Liver (tissue), 8 donors: ENCODE measurements at regions not wholly inside any gene's neighbourhood (a gene's known extent, or its start where the extent isn't known, plus 50 kb on each side); places are given as distances from the start of the nearest gene placed in this dataset.

Experiments
- DNase-seq: peaks from one replicate; pipeline ENCODE4 v3.0.0-alpha.2; 2017; ENCODE audit warnings: low spot score
- H3K27ac ChIP-seq, 2 donors: one replicate each; pipeline ENCODE4 v1.7.0; 2013; ENCODE audit warnings: inconsistent platforms in 2 of 2, low read length in 2 of 2, control low read depth in 1 of 2, low read depth in 1 of 2, mild to moderate bottlenecking in 1 of 2
- H3K27me3 ChIP-seq, 4 donors: one replicate each; pipeline versions ENCODE4 v1.6.1 to v1.7.0; 2013; ENCODE audit warnings: low read length in 3 of 4, inconsistent platforms in 1 of 4, mild to moderate bottlenecking in 1 of 4, moderate library complexity in 1 of 4; ENCODE audit not compliant: control insufficient read depth in 4 of 4, insufficient read depth in 4 of 4
- H3K36me3 ChIP-seq, 4 donors: one replicate each; pipeline versions ENCODE4 v1.6.1 to v1.7.0; 2013; ENCODE audit warnings: low read length in 3 of 4, mild to moderate bottlenecking in 3 of 4, low read depth in 1 of 4, moderate library complexity in 1 of 4; ENCODE audit not compliant: control insufficient read depth in 4 of 4, insufficient read depth in 3 of 4
- H3K4me1 ChIP-seq, 4 donors: one replicate each; pipeline versions ENCODE4 v1.6.1 to v1.7.0; 2013; ENCODE audit warnings: low read length in 3 of 4, mild to moderate bottlenecking in 3 of 4, moderate library complexity in 1 of 4; ENCODE audit not compliant: control insufficient read depth in 4 of 4, insufficient read depth in 4 of 4
- H3K4me3 ChIP-seq, 3 donors: one replicate each; pipeline versions ENCODE4 v1.6.1 to v1.7.0; 2013; ENCODE audit warnings: low read length in 3 of 3, control low read depth in 1 of 3, low read depth in 1 of 3, mild to moderate bottlenecking in 1 of 3
- H3K9ac ChIP-seq, 2 donors: one replicate each; pipeline ENCODE4 v1.7.0; 2013; ENCODE audit warnings: low read length in 2 of 2, mild to moderate bottlenecking in 2 of 2, moderate library complexity in 2 of 2, control low read depth in 1 of 2, low read depth in 1 of 2
- H3K9me3 ChIP-seq, 4 donors: one replicate each; pipeline versions ENCODE4 v1.6.1 to v1.7.0; 2013; ENCODE audit warnings: low read length in 3 of 4; ENCODE audit not compliant: control insufficient read depth in 4 of 4
- EGR1 ChIP-seq, 2 donors: IDR thresholded peaks; 2 replicates each; pipeline ENCODE4 v1.6.1; 2016 to 2018; ENCODE audit warnings: antibody characterized with exemption in 2 of 2, low read depth in 2 of 2
- FOXA1 ChIP-seq: IDR thresholded peaks from 2 replicates; pipeline ENCODE4 v1.6.1; 2016; ENCODE audit warnings: antibody characterized with exemption
- FOXA2 ChIP-seq: IDR thresholded peaks from 2 replicates; pipeline ENCODE4 v1.6.1; 2016; ENCODE audit warnings: antibody characterized with exemption
- GABPA ChIP-seq, 2 donors: IDR thresholded peaks in 1 of 2; conservative IDR thresholded peaks in 1 of 2; 2 replicates each; pipeline ENCODE4 v1.6.1; 2016; ENCODE audit warnings: antibody characterized with exemption in 2 of 2, mild to moderate bottlenecking in 1 of 2, moderate library complexity in 1 of 2
- HNF4A ChIP-seq, 2 donors: conservative IDR thresholded peaks; 2 replicates each; pipeline ENCODE4 v1.6.1; 2016; ENCODE audit warnings: antibody characterized with exemption in 2 of 2, mild to moderate bottlenecking in 2 of 2
- HNF4G ChIP-seq: IDR thresholded peaks from 2 replicates; pipeline ENCODE4 v1.6.1; 2016; ENCODE audit warnings: antibody characterized with exemption
- JUND ChIP-seq, 2 donors: IDR thresholded peaks; 2 replicates each; pipeline ENCODE4 v1.6.1; 2016; ENCODE audit warnings: antibody characterized with exemption in 2 of 2
- NR2F2 ChIP-seq: IDR thresholded peaks from 2 replicates; pipeline ENCODE4 v1.6.1; 2016; ENCODE audit warnings: antibody characterized with exemption
- RAD21 ChIP-seq, 2 donors: IDR thresholded peaks; 2 replicates each; pipeline ENCODE4 v1.6.1; 2016; ENCODE audit warnings: antibody characterized with exemption in 2 of 2, mild to moderate bottlenecking in 2 of 2
- RXRA ChIP-seq, 2 donors: IDR thresholded peaks; 2 replicates each; pipeline ENCODE4 v1.6.1; 2017 to 2018; ENCODE audit warnings: antibody characterized with exemption in 2 of 2, mild to moderate bottlenecking in 1 of 2
- SP1 ChIP-seq: IDR thresholded peaks from 2 replicates; pipeline ENCODE4 v1.6.1; 2018; ENCODE audit warnings: antibody characterized with exemption, mild to moderate bottlenecking
- TAF1 ChIP-seq: conservative IDR thresholded peaks from 2 replicates; pipeline ENCODE4 v1.6.1; 2016; ENCODE audit warnings: antibody characterized with exemption, mild to moderate bottlenecking
- YY1 ChIP-seq: IDR thresholded peaks from 2 replicates; pipeline ENCODE4 v1.6.1; 2016; ENCODE audit warnings: antibody characterized with exemption, mild to moderate bottlenecking
- WGBS: extraction: QIAGEN DNeasy Blood & Tissue Kit; methylation state at CpG from one replicate; pipeline ENCODE4 v1.1.7; 2013; 5-methylcytosine and 5-hydroxymethylcytosine counted together
- TF ChIP-seq, protein P1 (sequence below): IDR thresholded peaks from 2 replicates; pipeline ENCODE4 v1.6.1; 2016; ENCODE audit warnings: antibody characterized with exemption
- TF ChIP-seq, protein P2 (sequence below): IDR thresholded peaks from 2 replicates; pipeline ENCODE4 v1.6.1; 2016; ENCODE audit warnings: antibody characterized with exemption, mild to moderate bottlenecking
- TF ChIP-seq, protein P3 (sequence below): IDR thresholded peaks from 2 replicates; pipeline ENCODE4 v1.6.1; 2016; ENCODE audit warnings: antibody characterized with exemption
- TF ChIP-seq, protein P4 (sequence below): fragments of 150-350 bp; IDR thresholded peaks from 2 replicates; pipeline ENCODE4 v1.5.1; 2017; ENCODE audit warnings: improper control_type of control experiment, low read depth, low read length; ENCODE audit not compliant: missing input control
- TF ChIP-seq, protein P5 (sequence below): IDR thresholded peaks from 2 replicates; pipeline ENCODE4 v1.6.1; 2016; ENCODE audit warnings: antibody characterized with exemption
- donor health status: healthy.
- donor health status: healthy.
- donor health status: healthy.
- donor health status: healthy.
- donor health status: healthy.

DNA sequence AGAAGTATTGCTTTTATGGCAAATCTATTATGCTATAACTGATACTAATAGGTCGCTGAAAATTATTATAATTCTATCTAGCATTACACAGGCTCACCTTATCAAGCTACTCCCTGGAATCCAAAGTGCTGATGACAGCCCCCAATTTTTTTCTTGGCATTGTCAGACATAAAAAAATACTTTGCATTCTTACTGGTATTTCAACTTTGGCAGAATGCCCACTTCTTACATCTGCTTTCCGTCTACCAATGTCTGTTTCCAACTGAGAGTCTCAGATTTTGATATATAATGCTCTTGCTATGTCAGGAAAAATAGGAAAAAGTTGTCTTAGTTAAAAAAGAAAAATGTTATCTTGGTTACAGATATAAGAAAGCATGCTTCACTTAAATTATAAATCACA, 615.4 kb downstream of the C12orf50 start:
- WGBS, result 77% methylated on average over 2 of the region's 2 CpGs
- Histone ChIP-seq H3K27me3 (no peaks in the 10 kb centered on the region), H3K36me3 (no peaks in the 10 kb centered on the region), H3K4me1 (no peaks in the 10 kb centered on the region), H3K4me3 (no peak overlapping the region), H3K9me3 (no peaks in the 10 kb centered on the region), H3K9ac (no peak overlapping the region), H3K27ac (no peak overlapping the region)
- TF ChIP-seq NR2F2, result no peak
- TF ChIP-seq JUND (IDR thresholded peaks at IDR 0.05), result no peak
- TF ChIP-seq FOXA2, result no peak
- TF ChIP-seq RXRA (IDR thresholded peaks at IDR 0.05), result no peak
- no peak for TF ChIP-seq SP1
- TF ChIP-seq, protein P1, sequence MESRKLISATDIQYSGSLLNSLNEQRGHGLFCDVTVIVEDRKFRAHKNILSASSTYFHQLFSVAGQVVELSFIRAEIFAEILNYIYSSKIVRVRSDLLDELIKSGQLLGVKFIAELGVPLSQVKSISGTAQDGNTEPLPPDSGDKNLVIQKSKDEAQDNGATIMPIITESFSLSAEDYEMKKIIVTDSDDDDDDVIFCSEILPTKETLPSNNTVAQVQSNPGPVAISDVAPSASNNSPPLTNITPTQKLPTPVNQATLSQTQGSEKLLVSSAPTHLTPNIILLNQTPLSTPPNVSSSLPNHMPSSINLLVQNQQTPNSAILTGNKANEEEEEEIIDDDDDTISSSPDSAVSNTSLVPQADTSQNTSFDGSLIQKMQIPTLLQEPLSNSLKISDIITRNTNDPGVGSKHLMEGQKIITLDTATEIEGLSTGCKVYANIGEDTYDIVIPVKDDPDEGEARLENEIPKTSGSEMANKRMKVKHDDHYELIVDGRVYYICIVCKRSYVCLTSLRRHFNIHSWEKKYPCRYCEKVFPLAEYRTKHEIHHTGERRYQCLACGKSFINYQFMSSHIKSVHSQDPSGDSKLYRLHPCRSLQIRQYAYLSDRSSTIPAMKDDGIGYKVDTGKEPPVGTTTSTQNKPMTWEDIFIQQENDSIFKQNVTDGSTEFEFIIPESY, result no peak
- TF ChIP-seq YY1, result no peak
- no peak for TF ChIP-seq TAF1
- TF ChIP-seq, protein P2, sequence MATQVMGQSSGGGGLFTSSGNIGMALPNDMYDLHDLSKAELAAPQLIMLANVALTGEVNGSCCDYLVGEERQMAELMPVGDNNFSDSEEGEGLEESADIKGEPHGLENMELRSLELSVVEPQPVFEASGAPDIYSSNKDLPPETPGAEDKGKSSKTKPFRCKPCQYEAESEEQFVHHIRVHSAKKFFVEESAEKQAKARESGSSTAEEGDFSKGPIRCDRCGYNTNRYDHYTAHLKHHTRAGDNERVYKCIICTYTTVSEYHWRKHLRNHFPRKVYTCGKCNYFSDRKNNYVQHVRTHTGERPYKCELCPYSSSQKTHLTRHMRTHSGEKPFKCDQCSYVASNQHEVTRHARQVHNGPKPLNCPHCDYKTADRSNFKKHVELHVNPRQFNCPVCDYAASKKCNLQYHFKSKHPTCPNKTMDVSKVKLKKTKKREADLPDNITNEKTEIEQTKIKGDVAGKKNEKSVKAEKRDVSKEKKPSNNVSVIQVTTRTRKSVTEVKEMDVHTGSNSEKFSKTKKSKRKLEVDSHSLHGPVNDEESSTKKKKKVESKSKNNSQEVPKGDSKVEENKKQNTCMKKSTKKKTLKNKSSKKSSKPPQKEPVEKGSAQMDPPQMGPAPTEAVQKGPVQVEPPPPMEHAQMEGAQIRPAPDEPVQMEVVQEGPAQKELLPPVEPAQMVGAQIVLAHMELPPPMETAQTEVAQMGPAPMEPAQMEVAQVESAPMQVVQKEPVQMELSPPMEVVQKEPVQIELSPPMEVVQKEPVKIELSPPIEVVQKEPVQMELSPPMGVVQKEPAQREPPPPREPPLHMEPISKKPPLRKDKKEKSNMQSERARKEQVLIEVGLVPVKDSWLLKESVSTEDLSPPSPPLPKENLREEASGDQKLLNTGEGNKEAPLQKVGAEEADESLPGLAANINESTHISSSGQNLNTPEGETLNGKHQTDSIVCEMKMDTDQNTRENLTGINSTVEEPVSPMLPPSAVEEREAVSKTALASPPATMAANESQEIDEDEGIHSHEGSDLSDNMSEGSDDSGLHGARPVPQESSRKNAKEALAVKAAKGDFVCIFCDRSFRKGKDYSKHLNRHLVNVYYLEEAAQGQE, result no peak
- TF ChIP-seq FOXA1, result no peak
- TF ChIP-seq, protein P3, sequence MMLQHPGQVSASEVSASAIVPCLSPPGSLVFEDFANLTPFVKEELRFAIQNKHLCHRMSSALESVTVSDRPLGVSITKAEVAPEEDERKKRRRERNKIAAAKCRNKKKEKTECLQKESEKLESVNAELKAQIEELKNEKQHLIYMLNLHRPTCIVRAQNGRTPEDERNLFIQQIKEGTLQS, result no peak
- TF ChIP-seq GABPA (IDR thresholded peaks at IDR 0.05 in 1 of 2, conservative IDR thresholded peaks at IDR 0.05 in 1 of 2), result no peak
- TF ChIP-seq, protein P4, sequence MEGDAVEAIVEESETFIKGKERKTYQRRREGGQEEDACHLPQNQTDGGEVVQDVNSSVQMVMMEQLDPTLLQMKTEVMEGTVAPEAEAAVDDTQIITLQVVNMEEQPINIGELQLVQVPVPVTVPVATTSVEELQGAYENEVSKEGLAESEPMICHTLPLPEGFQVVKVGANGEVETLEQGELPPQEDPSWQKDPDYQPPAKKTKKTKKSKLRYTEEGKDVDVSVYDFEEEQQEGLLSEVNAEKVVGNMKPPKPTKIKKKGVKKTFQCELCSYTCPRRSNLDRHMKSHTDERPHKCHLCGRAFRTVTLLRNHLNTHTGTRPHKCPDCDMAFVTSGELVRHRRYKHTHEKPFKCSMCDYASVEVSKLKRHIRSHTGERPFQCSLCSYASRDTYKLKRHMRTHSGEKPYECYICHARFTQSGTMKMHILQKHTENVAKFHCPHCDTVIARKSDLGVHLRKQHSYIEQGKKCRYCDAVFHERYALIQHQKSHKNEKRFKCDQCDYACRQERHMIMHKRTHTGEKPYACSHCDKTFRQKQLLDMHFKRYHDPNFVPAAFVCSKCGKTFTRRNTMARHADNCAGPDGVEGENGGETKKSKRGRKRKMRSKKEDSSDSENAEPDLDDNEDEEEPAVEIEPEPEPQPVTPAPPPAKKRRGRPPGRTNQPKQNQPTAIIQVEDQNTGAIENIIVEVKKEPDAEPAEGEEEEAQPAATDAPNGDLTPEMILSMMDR, result no peak
- TF ChIP-seq, protein P5, sequence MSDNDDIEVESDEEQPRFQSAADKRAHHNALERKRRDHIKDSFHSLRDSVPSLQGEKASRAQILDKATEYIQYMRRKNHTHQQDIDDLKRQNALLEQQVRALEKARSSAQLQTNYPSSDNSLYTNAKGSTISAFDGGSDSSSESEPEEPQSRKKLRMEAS, result no peak
- no peak for TF ChIP-seq RAD21 (IDR thresholded peaks at IDR 0.05)
- no peak for TF ChIP-seq EGR1 (IDR thresholded peaks at IDR 0.05; ENCODE audit: low read depth in 2 of 2)
- no peak for TF ChIP-seq HNF4G
- no peak for TF ChIP-seq HNF4A (conservative IDR thresholded peaks at IDR 0.05)
- no peak for DNase-seq

DNA sequence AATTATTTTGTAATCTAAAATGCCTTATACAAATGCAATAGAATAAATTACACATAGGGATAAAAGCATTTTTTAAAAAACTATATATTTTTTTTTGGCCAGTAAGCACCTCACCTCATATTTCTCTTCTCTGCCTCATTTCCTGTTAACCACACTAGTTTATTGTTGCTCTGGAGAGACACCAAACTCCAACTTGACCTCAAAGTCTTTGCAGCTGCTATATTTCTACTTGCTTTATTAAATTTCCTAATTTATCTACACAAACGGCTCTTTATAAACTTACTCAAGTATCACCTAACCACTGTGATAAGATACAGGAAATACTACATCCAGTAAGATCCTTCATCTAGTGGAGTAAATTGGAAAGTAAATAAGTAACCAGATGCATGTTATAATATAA, 622.3 kb downstream of the C12orf50 start:
- Histone ChIP-seq H3K9ac (no peak overlapping the region), H3K4me1 (no peaks in the 10 kb centered on the region), H3K27ac (no peak overlapping the region), H3K27me3 (no peaks in the 10 kb centered on the region), H3K4me3 (no peak overlapping the region), H3K9me3 (no peaks in the 10 kb centered on the region), H3K36me3 (no peaks in the 10 kb centered on the region)
- no peak for DNase-seq
- TF ChIP-seq NR2F2 (no peak), JUND (IDR thresholded peaks at IDR 0.05) (no peak), GABPA (IDR thresholded peaks at IDR 0.05 in 1 of 2, conservative IDR thresholded peaks at IDR 0.05 in 1 of 2) (no peak), FOXA1 (no peak), TAF1 (no peak), SP1 (no peak), HNF4A (conservative IDR thresholded peaks at IDR 0.05) (no peak), RAD21 (IDR thresholded peaks at IDR 0.05) (no peak), RXRA (IDR thresholded peaks at IDR 0.05) (no peak), HNF4G (no peak), EGR1 (IDR thresholded peaks at IDR 0.05; ENCODE audit: low read depth in 2 of 2) (no peak), YY1 (no peak)
- TF ChIP-seq, protein P3, result no peak
- TF ChIP-seq, protein P5, result no peak
- TF ChIP-seq, protein P4, result no peak
- TF ChIP-seq, protein P1, result no peak
- WGBS, result 60% methylated on average over 1 of the region's 1 CpG
